AG04450 (cell line): ENCODE measurements at regions not wholly inside any gene's neighbourhood (a gene's known extent, or its start where the extent isn't known, plus 50 kb on each side); places are given as distances from the start of the nearest gene placed in this dataset.

Experiments
- CTCF ChIA-PET: fragments of 300-600, 350-600 bp; formaldehyde crosslinking; extraction: SDS; loops from one replicate; lab custom pipeline; 2022; ENCODE audit warnings: antibody characterized with exemption, inconsistent platforms; lab: Charles Lee
- POLR2A ChIA-PET: fragments of 350-600 bp; formaldehyde crosslinking; extraction: SDS; loops from one replicate; lab custom pipeline; 2021; ENCODE audit warnings: antibody characterized with exemption, inconsistent platforms; lab: Yijun Ruan, JAX
- DNase-seq: peaks from one replicate; pipeline ENCODE4 v3.0.0-alpha.2; 2011; ENCODE audit warnings: low read depth, low spot score
- H3K27ac ChIP-seq: one replicate; pipeline ENCODE4 v1.5.1; 2012; ENCODE audit warnings: low read depth, low read length, control low read depth
- H3K27me3 ChIP-seq: one replicate; pipeline ENCODE4 v1.6.0; 2012; ENCODE audit warnings: low read length; ENCODE audit not compliant: control insufficient read depth, insufficient read depth
- H3K4me3 ChIP-seq: 2 replicates; pipeline ENCODE4 v1.5.1; 2011; ENCODE audit warnings: mild to moderate bottlenecking, low read depth, low read length, control low read depth
- H3K9me3 ChIP-seq: 2 replicates; pipeline ENCODE4 v1.5.1; 2012; ENCODE audit warnings: low read length; ENCODE audit not compliant: control insufficient read depth, insufficient read depth
- TF ChIP-seq, protein P1 (sequence below): IDR thresholded peaks from 2 replicates; pipeline ENCODE4 v1.5.1; 2011; ENCODE audit warnings: low read depth, low read length, control low read depth, inconsistent platforms

DNA sequence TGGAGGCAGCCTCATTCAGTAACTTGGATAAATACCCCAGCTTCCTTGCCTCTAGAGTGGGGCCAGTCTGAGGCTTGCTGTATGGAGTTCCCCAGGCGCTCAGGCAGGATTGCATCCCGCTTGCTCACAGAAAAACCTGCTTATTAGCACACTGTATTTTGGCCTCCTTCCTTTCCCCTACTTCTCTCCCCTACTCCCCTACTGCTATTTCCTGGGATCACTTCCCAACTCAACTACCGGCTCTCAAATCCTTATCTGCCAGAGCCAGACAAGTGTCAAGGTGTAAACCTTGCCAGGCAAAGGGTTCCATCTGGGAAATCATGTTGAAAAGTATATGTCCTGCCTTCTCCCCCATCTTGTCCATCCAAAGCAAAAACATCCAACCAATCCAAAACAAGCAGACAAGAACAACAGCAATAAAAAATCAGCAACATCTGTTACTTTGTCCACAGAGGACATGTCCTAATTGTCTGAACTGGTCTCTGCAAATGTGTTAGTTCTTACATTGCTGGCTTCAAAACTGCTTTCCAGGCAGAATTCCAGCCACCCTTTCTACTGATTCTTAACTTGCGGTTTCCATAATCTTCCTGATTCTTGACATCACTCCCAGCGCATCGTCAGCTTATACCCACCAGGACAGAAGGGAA lies 164.1 kb upstream of the SEMA6A start:
- TF ChIP-seq, protein P1, sequence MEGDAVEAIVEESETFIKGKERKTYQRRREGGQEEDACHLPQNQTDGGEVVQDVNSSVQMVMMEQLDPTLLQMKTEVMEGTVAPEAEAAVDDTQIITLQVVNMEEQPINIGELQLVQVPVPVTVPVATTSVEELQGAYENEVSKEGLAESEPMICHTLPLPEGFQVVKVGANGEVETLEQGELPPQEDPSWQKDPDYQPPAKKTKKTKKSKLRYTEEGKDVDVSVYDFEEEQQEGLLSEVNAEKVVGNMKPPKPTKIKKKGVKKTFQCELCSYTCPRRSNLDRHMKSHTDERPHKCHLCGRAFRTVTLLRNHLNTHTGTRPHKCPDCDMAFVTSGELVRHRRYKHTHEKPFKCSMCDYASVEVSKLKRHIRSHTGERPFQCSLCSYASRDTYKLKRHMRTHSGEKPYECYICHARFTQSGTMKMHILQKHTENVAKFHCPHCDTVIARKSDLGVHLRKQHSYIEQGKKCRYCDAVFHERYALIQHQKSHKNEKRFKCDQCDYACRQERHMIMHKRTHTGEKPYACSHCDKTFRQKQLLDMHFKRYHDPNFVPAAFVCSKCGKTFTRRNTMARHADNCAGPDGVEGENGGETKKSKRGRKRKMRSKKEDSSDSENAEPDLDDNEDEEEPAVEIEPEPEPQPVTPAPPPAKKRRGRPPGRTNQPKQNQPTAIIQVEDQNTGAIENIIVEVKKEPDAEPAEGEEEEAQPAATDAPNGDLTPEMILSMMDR, result no peak
- CTCF ChIA-PET, result no interaction called here
- no peak for DNase-seq
- no peaks in the 10 kb centered on the region for H3K9me3 ChIP-seq
- no peaks in the 10 kb centered on the region for H3K27me3 ChIP-seq
- H3K27ac ChIP-seq, result no peak overlapping the region
- POLR2A ChIA-PET, result no interaction called here
- no peak overlapping the region for H3K4me3 ChIP-seq

DNA sequence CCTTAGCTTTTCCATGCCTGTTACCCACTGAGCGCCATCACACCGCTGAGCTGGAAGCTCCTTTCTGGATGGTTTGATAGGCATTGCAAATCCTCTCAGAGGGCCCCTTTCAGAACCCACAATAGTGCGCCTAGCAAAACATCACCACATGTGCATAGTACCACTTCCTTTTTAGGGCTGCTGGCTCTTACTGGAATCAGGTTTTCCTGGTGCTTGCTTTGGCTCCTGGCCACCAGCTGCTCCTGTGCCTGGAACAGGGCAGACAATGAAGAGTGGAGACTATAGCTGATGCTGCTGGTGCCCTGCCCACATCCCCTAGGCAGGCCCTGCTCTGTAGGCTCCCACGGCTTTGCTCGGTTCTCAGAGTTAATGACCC lies 163.6 kb upstream of the SEMA6A start:
- Histone ChIP-seq H3K27me3 (no peaks in the 10 kb centered on the region), H3K4me3 (no peak overlapping the region), H3K9me3 (no peaks in the 10 kb centered on the region), H3K27ac (no peak overlapping the region)
- DNase-seq, result no peak
- ChIA-PET CTCF (no interaction called here), POLR2A (no interaction called here)
- TF ChIP-seq, protein P1, result no peak

DNA sequence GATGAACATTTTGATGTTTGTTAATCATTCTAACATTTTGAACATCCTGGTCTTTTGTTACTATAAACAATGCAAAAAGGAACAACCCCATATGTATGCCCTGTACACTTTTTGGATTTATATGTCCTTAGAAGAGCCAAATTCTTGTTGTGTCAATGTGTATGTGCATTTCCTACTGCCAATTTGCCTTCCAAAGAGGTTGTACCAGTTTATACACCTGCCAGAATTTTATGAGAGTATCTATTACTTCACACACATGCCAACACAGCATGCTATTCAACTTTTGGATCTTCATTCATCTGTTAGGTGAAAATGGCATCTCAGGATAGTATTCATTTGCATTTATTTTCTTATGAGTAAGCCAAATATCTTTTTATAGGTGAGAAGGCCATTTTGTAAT lies 162.0 kb upstream of the SEMA6A start:
- no peak for DNase-seq
- POLR2A ChIA-PET, result no interaction called here
- H3K9me3 ChIP-seq, result no peaks in the 10 kb centered on the region
- CTCF ChIA-PET, result no interaction called here
- H3K27ac ChIP-seq, result no peak overlapping the region
- no peaks in the 10 kb centered on the region for H3K27me3 ChIP-seq
- H3K4me3 ChIP-seq, result no peak overlapping the region
- TF ChIP-seq, protein P1, result no peak

DNA sequence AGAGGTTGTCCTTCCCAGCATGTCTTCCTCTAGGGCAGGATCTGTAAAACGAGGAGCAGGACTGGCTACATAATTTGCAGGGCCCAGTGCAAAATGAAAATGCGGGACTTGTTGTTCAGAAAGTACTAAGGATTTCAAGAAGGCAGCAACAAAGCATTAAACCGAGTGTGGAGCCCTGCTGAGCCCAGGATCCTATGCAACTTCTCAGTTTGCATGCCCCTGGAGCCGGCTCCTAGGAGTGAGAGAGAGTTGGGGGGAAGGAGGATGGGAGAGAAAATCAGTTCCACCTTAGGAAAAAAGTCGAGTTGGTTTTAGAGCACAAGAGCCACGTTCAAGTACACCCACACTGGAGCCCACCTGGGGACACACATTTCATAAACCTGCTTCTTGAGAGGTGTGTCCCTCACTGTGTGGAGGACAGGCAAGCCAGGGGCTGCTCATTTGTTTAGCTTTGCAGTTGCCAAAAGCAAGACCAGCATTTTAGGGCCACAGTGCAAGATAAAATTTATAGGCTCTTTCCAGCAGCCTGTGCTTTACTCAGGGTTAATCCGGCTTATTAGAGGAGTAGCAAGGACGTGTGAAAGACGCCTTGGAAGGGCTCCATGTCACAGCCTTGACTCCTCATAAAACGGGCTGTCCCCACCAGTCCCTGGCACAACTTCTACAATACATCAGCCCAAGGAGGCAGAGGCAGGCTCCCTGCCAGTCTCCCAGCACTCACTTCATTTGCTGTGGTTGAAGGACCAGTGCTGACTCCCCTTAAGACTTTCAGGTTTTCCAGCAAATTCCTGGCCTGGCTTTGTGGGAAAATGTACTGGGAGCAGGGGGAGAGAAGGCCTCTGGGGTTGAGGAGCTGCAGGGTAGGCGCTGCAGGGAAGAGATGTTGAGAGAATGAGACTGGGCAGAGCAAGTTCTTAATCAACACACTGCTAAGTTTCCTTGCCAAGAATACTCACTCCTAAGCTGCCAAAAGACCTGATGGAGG lies 159.7 kb upstream of the SEMA6A start:
- DNase-seq, result no peak
- CTCF ChIA-PET, result no interaction called here
- POLR2A ChIA-PET, result no interaction called here
- Histone ChIP-seq H3K27ac (no peak overlapping the region), H3K9me3 (no peaks in the 10 kb centered on the region), H3K27me3 (no peaks in the 10 kb centered on the region), H3K4me3 (no peak overlapping the region)
- TF ChIP-seq, protein P1, result no peak

DNA sequence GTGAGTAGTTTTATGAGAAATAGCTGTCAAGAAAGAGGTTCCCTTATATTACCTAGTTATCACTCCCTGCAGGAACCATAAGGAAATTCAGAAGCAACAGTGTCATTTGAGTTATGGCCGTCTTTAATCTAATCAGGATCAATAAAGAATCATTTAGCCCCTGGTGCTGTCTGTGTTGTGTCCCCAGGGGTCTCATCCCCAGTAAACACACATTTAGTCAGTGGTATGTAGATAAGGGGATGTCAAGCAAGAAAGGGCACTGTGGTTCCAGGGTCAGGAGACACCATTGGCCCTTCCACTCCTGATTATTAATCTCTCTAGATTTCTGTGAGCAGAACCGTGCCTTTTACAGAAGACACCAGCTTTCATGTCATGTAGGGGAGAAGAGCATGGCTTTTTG lies 158.0 kb upstream of the SEMA6A start:
- TF ChIP-seq, protein P1, result no peak
- CTCF ChIA-PET, result no interaction called here
- no peak overlapping the region for H3K27ac ChIP-seq
- no peak overlapping the region for H3K4me3 ChIP-seq
- POLR2A ChIA-PET, result no interaction called here
- no peaks in the 10 kb centered on the region for H3K27me3 ChIP-seq
- DNase-seq, result no peak
- H3K9me3 ChIP-seq, result no peaks in the 10 kb centered on the region
